HG03442 (cell line): ENCODE measurements at regions not wholly inside any gene's neighbourhood (a gene's known extent, or its start where the extent isn't known, plus 50 kb on each side); places are given as distances from the start of the nearest gene placed in this dataset.

Source experiments
- ATAC-seq: cut with Tn5 transposase; IDR thresholded peaks from one replicate; pipeline ENCODE4 v1.9.1; 2021; ENCODE audit warnings: mild to moderate bottlenecking, moderate library complexity; ENCODE audit not compliant: unreplicated experiment

- ATAC-seq: no peak
These were observed 379.4 kb downstream of the ZNF521 start for GRCh38 chr18:24972577-24972976.

- ATAC-seq: no peak
These were observed 377.5 kb downstream of the ZNF521 start for GRCh38 chr18:24974431-24974830.

GRCh38 chr18:24975496-24976372 lies 376.2 kb downstream of the ZNF521 start:
- ATAC-seq: no peak

- no peak for ATAC-seq
These were observed 375.5 kb downstream of the ZNF521 start for GRCh38 chr18:24976502-24976901.

GRCh38 chr18:24979235-24979634 lies 372.7 kb downstream of the ZNF521 start:
- ATAC-seq: no peak

GRCh38 chr18:24982831-24983230 lies 369.1 kb downstream of the ZNF521 start:
- ATAC-seq: no peak

- no peak for ATAC-seq
These were observed 368.3 kb downstream of the ZNF521 start for GRCh38 chr18:24983566-24984139.

- ATAC-seq: no peak
These were observed 366.4 kb downstream of the ZNF521 start for GRCh38 chr18:24985586-24985985.

GRCh38 chr18:24986666-24987302 lies 365.2 kb downstream of the ZNF521 start:
- ATAC-seq: no peak

- ATAC-seq: no peak
These were observed 364.4 kb downstream of the ZNF521 start for GRCh38 chr18:24987303-24988252.

GRCh38 chr18:24988253-24988840 lies 363.6 kb downstream of the ZNF521 start:
- no peak for ATAC-seq

GRCh38 chr18:24989760-24990593 lies 362.0 kb downstream of the ZNF521 start:
- ATAC-seq: no peak

- no peak for ATAC-seq
These were observed 361.3 kb downstream of the ZNF521 start for GRCh38 chr18:24990671-24991134.

- ATAC-seq: no peak
These were observed 360.6 kb downstream of the ZNF521 start for GRCh38 chr18:24991141-24992060.

- ATAC-seq: no peak
These were observed 359.5 kb downstream of the ZNF521 start for GRCh38 chr18:24992491-24992890.

- no peak for ATAC-seq
These were observed 358.3 kb downstream of the ZNF521 start for GRCh38 chr18:24993628-24994027.

GRCh38 chr18:24995056-24995455 lies 356.9 kb downstream of the ZNF521 start:
- ATAC-seq: no peak

GRCh38 chr18:24995755-24996154 lies 356.2 kb downstream of the ZNF521 start:
- no peak for ATAC-seq
